Mesenchymal stem cell (in vitro differentiated cells and primary cell): ENCODE measurements at regions not wholly inside any gene's neighbourhood (a gene's known extent, or its start where the extent isn't known, plus 50 kb on each side); places are given as distances from the start of the nearest gene placed in this dataset.

Source experiments
- DNase-seq: peaks from one replicate; pipeline ENCODE4 v3.0.0-alpha.2; 2013
- H2AFZ ChIP-seq: one replicate; pipeline ENCODE4 v1.6.1; 2013; ENCODE audit warnings: low read depth, mild to moderate bottlenecking, control low read depth, inconsistent platforms, low read length, moderate library complexity
- H2AK5ac ChIP-seq: 2 replicates; pipeline ENCODE4 v1.6.1; 2013; ENCODE audit warnings: low read length, moderate library complexity, mild to moderate bottlenecking, inconsistent platforms; ENCODE audit not compliant: severe bottlenecking
- H2BK120ac ChIP-seq: one replicate; pipeline ENCODE4 v1.6.1; 2013; ENCODE audit warnings: low read depth, mild to moderate bottlenecking, inconsistent platforms, low read length, moderate library complexity
- H2BK12ac ChIP-seq, 2 experiments: one replicate each; pipeline ENCODE4 v1.6.1; 2013; ENCODE audit warnings: inconsistent platforms in 2 of 2, low read length in 2 of 2, mild to moderate bottlenecking in 2 of 2, moderate library complexity in 2 of 2, control low read depth in 1 of 2
- H2BK15ac ChIP-seq: one replicate; pipeline ENCODE4 v1.6.1; 2013; ENCODE audit warnings: mild to moderate bottlenecking, low read depth, inconsistent platforms; ENCODE audit not compliant: poor library complexity, severe bottlenecking
- H2BK5ac ChIP-seq: 2 replicates; pipeline ENCODE4 v1.6.1; 2013; ENCODE audit warnings: low read depth, mild to moderate bottlenecking, low read length, control low read depth, inconsistent platforms; ENCODE audit not compliant: poor library complexity, severe bottlenecking
- H3K14ac ChIP-seq, 2 experiments: one replicate each; pipeline ENCODE4 v1.6.1; 2013; ENCODE audit warnings: inconsistent platforms in 2 of 2, low read length in 2 of 2, control low read depth in 1 of 2, mild to moderate bottlenecking in 1 of 2, moderate library complexity in 1 of 2
- H3K18ac ChIP-seq, 2 experiments: one replicate each; pipeline ENCODE4 v1.6.1; 2013; ENCODE audit warnings: inconsistent platforms in 2 of 2, low read length in 2 of 2, control low read depth in 1 of 2, low read depth in 1 of 2, mild to moderate bottlenecking in 1 of 2
- H3K23ac ChIP-seq, 2 experiments: one replicate each; pipeline ENCODE4 v1.6.1; 2013; ENCODE audit warnings: inconsistent platforms in 2 of 2, low read length in 2 of 2, mild to moderate bottlenecking in 2 of 2, moderate library complexity in 2 of 2, control low read depth in 1 of 2
- H3K27ac ChIP-seq: 2 replicates; pipeline ENCODE4 v1.5.1; 2013; ENCODE audit warnings: mild to moderate bottlenecking, moderate library complexity, low read length, control low read depth, inconsistent platforms; ENCODE audit not compliant: poor library complexity, severe bottlenecking
- H3K27me3 ChIP-seq, 2 experiments: 2 replicates each; pipeline versions ENCODE4 v1.6.1 to v1.7.0; 2013; ENCODE audit warnings: low read length in 2 of 2, mild to moderate bottlenecking in 2 of 2, moderate library complexity in 2 of 2, control low read depth in 1 of 2, inconsistent platforms in 1 of 2; ENCODE audit not compliant: control insufficient read depth in 1 of 2, insufficient read depth in 1 of 2
- H3K36me3 ChIP-seq, 2 experiments: 2 replicates each; pipeline versions ENCODE4 v1.6.1 to v1.7.0; 2013; ENCODE audit warnings: low read length in 2 of 2, control low read depth in 1 of 2, inconsistent platforms in 1 of 2, low read depth in 1 of 2, mild to moderate bottlenecking in 1 of 2; ENCODE audit not compliant: insufficient read depth in 2 of 2, control insufficient read depth in 1 of 2
- H3K4ac ChIP-seq, 2 experiments: one replicate each; pipeline ENCODE4 v1.6.1; 2013; ENCODE audit warnings: inconsistent platforms in 2 of 2, low read length in 2 of 2, mild to moderate bottlenecking in 2 of 2, moderate library complexity in 2 of 2, control low read depth in 1 of 2, low read depth in 1 of 2
- H3K4me1 ChIP-seq: 2 replicates; pipeline ENCODE4 v1.6.1; 2013; ENCODE audit warnings: low read depth, low read length, control low read depth; ENCODE audit not compliant: control insufficient read depth, insufficient read depth
- H3K4me2 ChIP-seq: 2 replicates; pipeline ENCODE4 v1.6.1; 2013; ENCODE audit warnings: low read length, mild to moderate bottlenecking, inconsistent platforms; ENCODE audit not compliant: poor library complexity, severe bottlenecking
- H3K4me3 ChIP-seq, 2 experiments: 2 replicates each; pipeline versions ENCODE4 v1.5.1 to v1.7.0; 2013; ENCODE audit warnings: low read length in 2 of 2, mild to moderate bottlenecking in 2 of 2, control low read depth in 1 of 2, low read depth in 1 of 2; ENCODE audit not compliant: insufficient read depth in 1 of 2
- H3K79me1 ChIP-seq: replicated peaks from 2 replicates; pipeline ENCODE4 v1.6.1; 2013; ENCODE audit warnings: mild to moderate bottlenecking, control low read depth, low read length, inconsistent platforms; ENCODE audit not compliant: poor library complexity, severe bottlenecking
- H3K9ac ChIP-seq: 2 replicates; pipeline ENCODE4 v1.7.0; 2013; ENCODE audit warnings: mild to moderate bottlenecking, low read length, moderate library complexity
- H3K9me3 ChIP-seq: 2 replicates; pipeline ENCODE4 v1.7.0; 2013; ENCODE audit warnings: mild to moderate bottlenecking, low read length; ENCODE audit not compliant: control insufficient read depth
- H4K8ac ChIP-seq: one replicate; pipeline ENCODE4 v1.6.1; 2013; ENCODE audit warnings: inconsistent platforms, mild to moderate bottlenecking, low read length, moderate library complexity
- H4K91ac ChIP-seq: one replicate; pipeline ENCODE4 v1.6.1; 2013; ENCODE audit warnings: mild to moderate bottlenecking, low read length, inconsistent platforms
- WGBS: methylation state at CpG from one replicate; pipeline ENCODE4 v1.1.7; 2013; ENCODE audit warnings: mixed read lengths; 5-methylcytosine and 5-hydroxymethylcytosine counted together

DNA sequence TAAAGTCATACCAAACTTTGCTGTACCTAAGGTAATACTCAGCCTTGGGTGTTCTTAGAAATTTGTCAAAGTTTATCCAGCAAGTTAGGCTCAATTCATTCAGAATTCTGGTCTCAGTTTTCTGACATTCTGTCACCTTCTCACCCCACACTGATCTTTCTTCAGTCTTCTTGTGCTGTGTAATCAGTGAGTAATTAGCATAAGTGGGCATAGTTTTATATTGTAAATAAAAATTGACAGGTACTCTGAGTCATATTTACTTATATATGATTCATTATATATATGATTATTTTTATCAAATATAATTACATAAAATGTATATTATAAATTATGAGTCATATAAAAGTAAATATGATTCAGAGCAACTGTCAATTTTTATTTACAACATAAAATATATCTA, 170.9 kb upstream of the MAGI2 start:
- Histone ChIP-seq H3K4me2 (no peak overlapping the region), H3K9me3 (no peaks in the 10 kb centered on the region), H3K79me1 (no peaks in the 10 kb centered on the region), H3K4me1 (no peaks in the 10 kb centered on the region), H3K4ac (no peak overlapping the region), H2BK15ac (no peak overlapping the region), H3K27me3 (no peaks in the 10 kb centered on the region), H3K18ac (no peak overlapping the region), H3K23ac (no peak overlapping the region), H3K14ac (no peak overlapping the region), H2BK5ac (no peak overlapping the region), H2AK5ac (no peak overlapping the region), H3K9ac (no peak overlapping the region), H2AFZ (no peak overlapping the region), H3K4me3 (no peak overlapping the region), H4K91ac (no peak overlapping the region), H3K27ac (no peak overlapping the region), H2BK120ac (no peak overlapping the region), H3K36me3 (no peaks in the 10 kb centered on the region), H4K8ac (no peak overlapping the region), H2BK12ac (no peak overlapping the region)
- no peak for DNase-seq

DNA sequence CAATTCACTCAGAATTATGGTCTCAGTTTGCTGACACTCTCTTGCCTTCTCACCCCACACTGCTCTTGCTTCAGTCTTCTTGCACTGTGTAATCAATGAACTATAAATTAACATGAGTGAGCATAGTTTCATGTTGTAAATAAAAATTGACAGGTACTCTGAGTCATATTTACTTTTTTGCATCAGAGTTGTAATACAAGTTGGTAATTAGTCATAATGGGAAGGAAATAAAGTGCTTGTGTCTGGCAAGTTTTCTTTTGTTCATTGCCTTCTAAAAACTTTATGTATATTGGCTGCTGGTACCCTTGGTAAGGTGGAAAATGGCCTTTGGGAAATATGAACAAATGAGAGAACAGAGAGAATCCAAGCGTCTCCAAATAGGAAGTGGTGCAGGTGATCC, 169.3 kb upstream of the MAGI2 start:
- Histone ChIP-seq H2BK12ac (no peak overlapping the region), H3K18ac (no peak overlapping the region), H2BK120ac (no peak overlapping the region), H4K91ac (no peak overlapping the region), H3K23ac (no peak overlapping the region), H3K27me3 (no peaks in the 10 kb centered on the region), H3K36me3 (no peaks in the 10 kb centered on the region), H4K8ac (no peak overlapping the region), H2BK15ac (no peak overlapping the region), H3K14ac (no peak overlapping the region), H3K9ac (no peak overlapping the region), H3K4me2 (no peak overlapping the region), H2BK5ac (no peak overlapping the region), H3K4ac (no peak overlapping the region), H3K9me3 (no peaks in the 10 kb centered on the region), H3K27ac (no peak overlapping the region), H3K4me1 (no peaks in the 10 kb centered on the region), H2AFZ (no peak overlapping the region), H3K4me3 (no peak overlapping the region), H3K79me1 (no peaks in the 10 kb centered on the region), H2AK5ac (no peak overlapping the region)
- WGBS: 91% methylated on average over 1 of the region's 1 CpG
- no peak for DNase-seq

DNA sequence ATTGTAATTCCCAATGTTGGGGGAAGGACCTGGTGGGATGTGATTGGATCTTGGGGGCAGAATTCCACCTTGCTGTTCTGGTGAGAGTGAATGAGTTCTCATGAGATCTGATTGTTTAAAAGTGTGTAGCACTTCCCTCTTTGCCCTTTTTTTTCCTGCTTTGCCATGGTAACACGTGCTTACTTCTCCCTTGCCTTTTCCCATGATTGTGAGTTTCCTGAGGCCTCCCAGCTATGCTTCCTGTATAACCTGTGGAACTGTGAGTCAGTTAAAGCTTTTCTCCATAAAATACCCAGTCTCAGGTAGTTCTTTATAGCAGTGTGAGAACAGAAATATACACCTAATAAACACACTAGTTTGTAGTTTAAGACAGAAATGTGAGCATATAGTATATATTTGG, 166.8 kb upstream of the MAGI2 start:
- Histone ChIP-seq H2AFZ (no peak overlapping the region), H3K36me3 (no peaks in the 10 kb centered on the region), H2AK5ac (no peak overlapping the region), H2BK5ac (no peak overlapping the region), H3K18ac (no peak overlapping the region), H3K14ac (no peak overlapping the region), H3K9ac (no peak overlapping the region), H4K8ac (no peak overlapping the region), H3K4me2 (no peak overlapping the region), H2BK15ac (no peak overlapping the region), H2BK120ac (no peak overlapping the region), H3K27me3 (no peaks in the 10 kb centered on the region), H4K91ac (no peak overlapping the region), H3K9me3 (no peaks in the 10 kb centered on the region), H3K4me1 (no peaks in the 10 kb centered on the region), H3K4ac (no peak overlapping the region), H3K27ac (no peak overlapping the region), H2BK12ac (no peak overlapping the region), H3K23ac (no peak overlapping the region), H3K79me1 (no peaks in the 10 kb centered on the region), H3K4me3 (no peak overlapping the region)
- 38% methylated on average over 1 of the region's 1 CpG for WGBS
- no peak for DNase-seq

DNA sequence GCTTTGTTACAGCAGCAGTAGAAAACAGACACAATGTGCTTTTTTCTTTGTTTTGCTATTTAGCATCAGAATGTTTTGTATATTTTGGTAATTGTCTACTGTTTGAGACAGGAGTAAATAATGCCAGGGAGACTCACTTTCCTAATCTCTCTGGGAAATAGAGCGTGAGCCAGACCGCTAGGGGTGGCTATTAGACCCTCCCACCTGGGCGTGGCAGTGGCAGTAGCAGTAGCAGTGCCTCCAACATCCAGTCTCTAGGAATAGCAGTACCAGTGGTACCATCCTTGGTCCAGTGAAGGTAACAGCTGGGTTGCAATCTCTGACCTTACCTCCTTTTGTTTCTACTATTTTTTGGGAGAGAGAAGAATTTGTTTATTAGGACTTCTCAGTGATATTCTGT, 165.7 kb upstream of the MAGI2 start:
- Histone ChIP-seq H3K14ac (no peak overlapping the region), H3K79me1 (no peaks in the 10 kb centered on the region), H3K18ac (no peak overlapping the region), H4K8ac (no peak overlapping the region), H3K4ac (no peak overlapping the region), H3K36me3 (no peaks in the 10 kb centered on the region), H3K9ac (no peak overlapping the region), H2AK5ac (no peak overlapping the region), H3K27me3 (no peaks in the 10 kb centered on the region), H3K9me3 (no peaks in the 10 kb centered on the region), H3K4me3 (no peak overlapping the region), H3K27ac (no peak overlapping the region), H4K91ac (no peak overlapping the region), H2BK5ac (no peak overlapping the region), H3K4me2 (no peak overlapping the region), H2AFZ (no peak overlapping the region), H2BK15ac (no peak overlapping the region), H3K4me1 (no peaks in the 10 kb centered on the region), H3K23ac (no peak overlapping the region), H2BK12ac (no peak overlapping the region), H2BK120ac (no peak overlapping the region)
- DNase-seq: no peak
- WGBS: 97% methylated on average over 3 of the region's 3 CpGs
